Activated T-cell treated with anti-CD3 and anti-CD28 coated beads, Interleukin-2, amount 50 U/mL, for 72 hours (primary cell): ENCODE measurements at regions not wholly inside any gene's neighbourhood (a gene's known extent, or its start where the extent isn't known, plus 50 kb on each side); places are given as distances from the start of the nearest gene placed in this dataset.

Source experiments
- ATAC-seq, 2 donors: fragments of 150-1000 bp; cut with Tn5 transposase; replicated peaks in 1 of 2; 2 replicates each; pipeline ENCODE4 v1.10.0; 2021; ENCODE audit warnings: moderate library complexity in 2 of 2, mild to moderate bottlenecking in 1 of 2
- DNase-seq, 2 donors: peaks; one replicate each; pipeline ENCODE4 v3.0.0; 2021 to 2022; ENCODE audit warnings: mixed read lengths in 1 of 2
- H3K27ac Mint-ChIP-seq: one replicate; pipeline ENCODE4 v1.8.0; 2022; ENCODE audit warnings: mild to moderate bottlenecking, moderate library complexity, mixed read lengths
- H3K27me3 Mint-ChIP-seq: one replicate; pipeline ENCODE4 v1.8.0; 2022; ENCODE audit warnings: low read depth, mixed read lengths
- H3K36me3 Mint-ChIP-seq, 2 donors: one replicate each; pipeline ENCODE4 v1.8.0; 2022; ENCODE audit warnings: mixed read lengths in 2 of 2, mild to moderate bottlenecking in 1 of 2; ENCODE audit not compliant: insufficient read depth in 2 of 2
- H3K4me1 Mint-ChIP-seq: one replicate; pipeline ENCODE4 v1.8.0; 2022; ENCODE audit warnings: low read depth, mixed read lengths
- H3K4me3 Mint-ChIP-seq, 2 donors: one replicate each; pipeline ENCODE4 v1.8.0; 2022; ENCODE audit warnings: mild to moderate bottlenecking in 2 of 2, mixed read lengths in 2 of 2, moderate library complexity in 2 of 2
- H3K9me3 Mint-ChIP-seq, 2 donors: one replicate each; pipeline ENCODE4 v1.8.0; 2022; ENCODE audit warnings: mixed read lengths in 2 of 2

- Mint-ChIP-seq H3K4me1 (no peaks in the 10 kb centered on the region), H3K36me3 (no peaks in the 10 kb centered on the region), H3K4me3 (no peak overlapping the region), H3K27me3 (no peaks in the 10 kb centered on the region), H3K27ac (no peak overlapping the region), H3K9me3 (peaks cover 3 to 9% of the 10 kb centered on the region in 2 donors)
- DNase-seq = no peak
- no peak for ATAC-seq
Observed at GRCh38 chr4:167541286-167541685, 307.0 kb upstream of the SPOCK3 start.

- H3K9me3 Mint-ChIP-seq = peaks cover 3 to 5% of the 10 kb centered on the region in 2 donors
- H3K4me3 Mint-ChIP-seq = no peak overlapping the region
- no peak overlapping the region for H3K27ac Mint-ChIP-seq
- H3K4me1 Mint-ChIP-seq = no peaks in the 10 kb centered on the region
- no peaks in the 10 kb centered on the region for H3K27me3 Mint-ChIP-seq
- no peak for DNase-seq
- ATAC-seq = no peak
- H3K36me3 Mint-ChIP-seq = no peaks in the 10 kb centered on the region
Observed at GRCh38 chr4:167544391-167544790, 310.1 kb upstream of the SPOCK3 start.

GRCh38 chr4:167550021-167550420, 315.7 kb upstream of the SPOCK3 start:
- no peak overlapping the region for H3K27ac Mint-ChIP-seq
- no peak for DNase-seq
- no peaks in the 10 kb centered on the region for H3K27me3 Mint-ChIP-seq
- H3K36me3 Mint-ChIP-seq = no peaks in the 10 kb centered on the region
- H3K4me1 Mint-ChIP-seq = no peaks in the 10 kb centered on the region
- ATAC-seq = no peak
- H3K9me3 Mint-ChIP-seq = peaks cover 6% of the 10 kb centered on the region in 2 donors
- H3K4me3 Mint-ChIP-seq = no peak overlapping the region

GRCh38 chr4:167555338-167556022, 321.2 kb upstream of the SPOCK3 start:
- Mint-ChIP-seq H3K4me3 (no peak overlapping the region), H3K27me3 (no peaks in the 10 kb centered on the region), H3K4me1 (no peaks in the 10 kb centered on the region), H3K9me3 (peaks cover 12 to 16% of the 10 kb centered on the region in 2 donors), H3K27ac (no peak overlapping the region), H3K36me3 (no peaks in the 10 kb centered on the region)
- ATAC-seq (no peak), DNase-seq (no peak)

GRCh38 chr4:167578906-167579305, 344.6 kb upstream of the SPOCK3 start:
- no peak overlapping the region for H3K4me3 Mint-ChIP-seq
- ATAC-seq (no peak), DNase-seq (no peak)
- H3K27ac Mint-ChIP-seq = no peak overlapping the region
- H3K4me1 Mint-ChIP-seq = no peaks in the 10 kb centered on the region
- no peaks in the 10 kb centered on the region for H3K36me3 Mint-ChIP-seq
- peaks cover 2 to 13% of the 10 kb centered on the region in 2 donors for H3K9me3 Mint-ChIP-seq
- H3K27me3 Mint-ChIP-seq = no peaks in the 10 kb centered on the region

GRCh38 chr4:167581449-167581965, 347.2 kb upstream of the SPOCK3 start:
- H3K27ac Mint-ChIP-seq = no peak overlapping the region
- no peaks in the 10 kb centered on the region for H3K4me1 Mint-ChIP-seq

GRCh38 chr4:167587361-167587760, 353.1 kb upstream of the SPOCK3 start:
- Mint-ChIP-seq H3K4me3 (no peak overlapping the region), H3K27me3 (no peaks in the 10 kb centered on the region), H3K36me3 (no peaks in the 10 kb centered on the region), H3K4me1 (no peaks in the 10 kb centered on the region), H3K9me3 (peaks cover 1 to 10% of the 10 kb centered on the region in 2 donors), H3K27ac (no peak overlapping the region)
- ATAC-seq (no peak), DNase-seq (no peak)

More at GRCh38 chr4:167581449-167581965, 347.2 kb upstream of the SPOCK3 start:
- Mint-ChIP-seq H3K9me3 (peaks cover 0 to 13% of the 10 kb centered on the region in 2 donors), H3K36me3 (no peaks in the 10 kb centered on the region), H3K4me3 (no peak overlapping the region), H3K27me3 (no peaks in the 10 kb centered on the region)
- no peak for ATAC-seq
- no peak for DNase-seq

GRCh38 chr4:167595898-167596297, 361.6 kb upstream of the SPOCK3 start:
- H3K27ac Mint-ChIP-seq = no peak overlapping the region
- no peaks in the 10 kb centered on the region for H3K36me3 Mint-ChIP-seq
- DNase-seq (no peak), ATAC-seq (no peak)
- peaks cover 0 to 6% of the 10 kb centered on the region in 2 donors for H3K9me3 Mint-ChIP-seq
- H3K4me3 Mint-ChIP-seq = no peak overlapping the region
- no peaks in the 10 kb centered on the region for H3K27me3 Mint-ChIP-seq
- H3K4me1 Mint-ChIP-seq = no peaks in the 10 kb centered on the region

GRCh38 chr4:167602157-167602556, 367.9 kb upstream of the SPOCK3 start:
- DNase-seq (no peak), ATAC-seq (no peak)
- H3K36me3 Mint-ChIP-seq = no peaks in the 10 kb centered on the region
- no peaks in the 10 kb centered on the region for H3K4me1 Mint-ChIP-seq
- no peak overlapping the region for H3K27ac Mint-ChIP-seq
- no peaks in the 10 kb centered on the region for H3K27me3 Mint-ChIP-seq
- H3K4me3 Mint-ChIP-seq = no peak overlapping the region
- peaks cover 0 to 4% of the 10 kb centered on the region in 2 donors for H3K9me3 Mint-ChIP-seq

- Mint-ChIP-seq H3K36me3 (no peaks in the 10 kb centered on the region), H3K9me3 (peaks cover 0 to 3% of the 10 kb centered on the region in 2 donors), H3K27me3 (no peaks in the 10 kb centered on the region), H3K4me1 (no peaks in the 10 kb centered on the region), H3K27ac (no peak overlapping the region), H3K4me3 (no peak overlapping the region)
- no peak for ATAC-seq
- no peak for DNase-seq
Observed at GRCh38 chr4:167606551-167606950, 372.3 kb upstream of the SPOCK3 start.

- no peaks in the 10 kb centered on the region for H3K36me3 Mint-ChIP-seq
- ATAC-seq (no peak), DNase-seq (no peak)
- H3K4me3 Mint-ChIP-seq = no peak overlapping the region
- H3K27ac Mint-ChIP-seq = no peak overlapping the region
- H3K4me1 Mint-ChIP-seq = no peaks in the 10 kb centered on the region
- H3K27me3 Mint-ChIP-seq = no peaks in the 10 kb centered on the region
- peaks cover 4% of the 10 kb centered on the region in 2 donors for H3K9me3 Mint-ChIP-seq
Observed at GRCh38 chr4:167613381-167613780, 379.1 kb upstream of the SPOCK3 start.

- no peaks in the 10 kb centered on the region for H3K36me3 Mint-ChIP-seq
- no peaks in the 10 kb centered on the region for H3K4me1 Mint-ChIP-seq
- ATAC-seq (no peak), DNase-seq (no peak)
- H3K4me3 Mint-ChIP-seq = no peak overlapping the region
- H3K27ac Mint-ChIP-seq = no peak overlapping the region
- peaks cover 2 to 4% of the 10 kb centered on the region in 2 donors for H3K9me3 Mint-ChIP-seq
- H3K27me3 Mint-ChIP-seq = no peaks in the 10 kb centered on the region
Observed at GRCh38 chr4:167614866-167615265, 380.6 kb upstream of the SPOCK3 start.

GRCh38 chr4:167616476-167616875, 382.2 kb upstream of the SPOCK3 start:
- H3K36me3 Mint-ChIP-seq = no peaks in the 10 kb centered on the region
- no peak overlapping the region for H3K4me3 Mint-ChIP-seq
- H3K27me3 Mint-ChIP-seq = no peaks in the 10 kb centered on the region
- no peak overlapping the region for H3K27ac Mint-ChIP-seq
- ATAC-seq (no peak), DNase-seq (no peak)
- no peaks in the 10 kb centered on the region for H3K4me1 Mint-ChIP-seq
- H3K9me3 Mint-ChIP-seq = peaks cover 4% of the 10 kb centered on the region in 2 donors
